OCI-LY7 (cell line): ENCODE measurements at regions not wholly inside any gene's neighbourhood (a gene's known extent, or its start where the extent isn't known, plus 50 kb on each side); places are given as distances from the start of the nearest gene placed in this dataset.

Experiments used
- EZH2phosphoT487 ChIP-seq: fragments of 200-600 bp; sonication (generic); IDR thresholded peaks from 2 replicates; pipeline ENCODE4 v1.6.1; 2018; ENCODE audit warnings: low read depth, borderline replicate concordance, mild to moderate bottlenecking, mixed run types, antibody characterized with exemption, low read length, moderate library complexity, mixed read lengths
- TF ChIP-seq, protein P1 (sequence below): fragments of 200-600 bp; sonication (generic); conservative IDR thresholded peaks from 2 replicates; pipeline ENCODE4 v1.5.1; 2014; ENCODE audit warnings: mild to moderate bottlenecking, antibody characterized with exemption, low read length, moderate library complexity, mixed read lengths

DNA sequence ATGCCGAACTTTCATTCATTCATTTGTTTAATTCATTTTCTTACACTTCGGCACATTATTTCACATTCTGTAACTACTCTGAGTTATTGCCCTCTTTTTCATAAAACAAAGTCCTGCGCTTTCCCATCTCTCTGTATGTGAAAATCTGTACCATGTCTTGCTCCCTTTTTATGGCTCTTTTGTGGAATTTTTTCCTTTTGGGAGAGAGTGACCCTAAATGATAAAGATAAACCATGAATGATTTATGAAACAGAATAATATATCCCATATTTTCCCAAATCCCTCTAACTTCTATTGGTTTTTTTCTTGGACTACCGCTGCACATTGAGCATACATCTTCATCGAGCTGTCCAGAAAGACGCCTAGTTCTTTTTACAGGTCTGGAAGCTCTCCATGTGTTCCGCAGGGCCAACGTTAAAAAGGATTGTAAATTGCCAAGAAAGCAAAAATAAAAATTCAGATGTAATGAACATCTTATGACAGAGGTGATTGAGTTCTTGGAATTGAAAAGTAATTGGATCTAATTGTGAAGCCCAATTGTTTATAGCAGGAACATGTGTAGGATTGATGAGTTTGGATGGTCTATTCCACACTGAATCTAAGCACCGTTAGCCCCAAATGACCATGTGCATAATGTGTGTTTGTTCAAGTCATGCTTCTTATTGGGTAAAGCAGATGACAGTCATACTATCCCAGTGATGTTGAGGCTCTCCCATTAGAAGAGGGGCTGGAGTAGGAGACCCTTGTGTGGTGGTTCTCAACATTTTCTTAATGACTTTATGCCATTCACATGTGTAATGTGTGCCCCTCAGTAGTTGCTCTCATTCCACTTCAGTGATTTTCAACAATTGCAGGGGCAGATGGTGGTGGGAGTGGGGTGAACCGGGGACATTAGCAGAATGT, 378.9 kb downstream of the DLEU7 start:
- TF ChIP-seq EZH2phosphoT487: no peak
- TF ChIP-seq, protein P1, sequence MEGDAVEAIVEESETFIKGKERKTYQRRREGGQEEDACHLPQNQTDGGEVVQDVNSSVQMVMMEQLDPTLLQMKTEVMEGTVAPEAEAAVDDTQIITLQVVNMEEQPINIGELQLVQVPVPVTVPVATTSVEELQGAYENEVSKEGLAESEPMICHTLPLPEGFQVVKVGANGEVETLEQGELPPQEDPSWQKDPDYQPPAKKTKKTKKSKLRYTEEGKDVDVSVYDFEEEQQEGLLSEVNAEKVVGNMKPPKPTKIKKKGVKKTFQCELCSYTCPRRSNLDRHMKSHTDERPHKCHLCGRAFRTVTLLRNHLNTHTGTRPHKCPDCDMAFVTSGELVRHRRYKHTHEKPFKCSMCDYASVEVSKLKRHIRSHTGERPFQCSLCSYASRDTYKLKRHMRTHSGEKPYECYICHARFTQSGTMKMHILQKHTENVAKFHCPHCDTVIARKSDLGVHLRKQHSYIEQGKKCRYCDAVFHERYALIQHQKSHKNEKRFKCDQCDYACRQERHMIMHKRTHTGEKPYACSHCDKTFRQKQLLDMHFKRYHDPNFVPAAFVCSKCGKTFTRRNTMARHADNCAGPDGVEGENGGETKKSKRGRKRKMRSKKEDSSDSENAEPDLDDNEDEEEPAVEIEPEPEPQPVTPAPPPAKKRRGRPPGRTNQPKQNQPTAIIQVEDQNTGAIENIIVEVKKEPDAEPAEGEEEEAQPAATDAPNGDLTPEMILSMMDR: no peak
